GM19351 (cell line): ENCODE measurements at regions not wholly inside any gene's neighbourhood (a gene's known extent, or its start where the extent isn't known, plus 50 kb on each side); places are given as distances from the start of the nearest gene placed in this dataset.
A peak's percentile ranks its signal among the peaks of the same experiment; 100 is the strongest.

Experiments
- ATAC-seq: cut with Tn5 transposase; IDR thresholded peaks from one replicate; pipeline ENCODE4 v1.9.1; 2021; ENCODE audit warnings: mild to moderate bottlenecking, moderate library complexity; ENCODE audit not compliant: unreplicated experiment

DNA sequence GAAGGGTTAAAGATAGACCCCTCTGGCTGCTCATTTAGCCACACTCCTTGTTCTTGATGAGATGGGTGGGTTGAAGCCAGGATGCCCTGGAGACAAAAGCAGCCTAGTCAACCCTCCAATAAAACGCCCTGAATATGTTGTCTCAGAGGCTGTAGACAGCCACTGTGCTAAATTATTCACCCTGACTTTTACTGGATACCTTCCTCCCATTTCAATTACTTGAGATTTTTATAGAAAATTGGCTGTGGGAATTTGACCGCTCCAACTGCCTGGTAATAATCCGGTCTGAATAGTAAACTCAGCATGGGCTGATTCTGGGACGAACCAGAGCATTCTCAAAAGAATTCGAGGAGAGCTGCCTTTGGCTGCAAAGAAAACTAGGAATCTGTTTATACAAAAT, 104.2 kb downstream of the SNX18 start:
- no peak for ATAC-seq

DNA sequence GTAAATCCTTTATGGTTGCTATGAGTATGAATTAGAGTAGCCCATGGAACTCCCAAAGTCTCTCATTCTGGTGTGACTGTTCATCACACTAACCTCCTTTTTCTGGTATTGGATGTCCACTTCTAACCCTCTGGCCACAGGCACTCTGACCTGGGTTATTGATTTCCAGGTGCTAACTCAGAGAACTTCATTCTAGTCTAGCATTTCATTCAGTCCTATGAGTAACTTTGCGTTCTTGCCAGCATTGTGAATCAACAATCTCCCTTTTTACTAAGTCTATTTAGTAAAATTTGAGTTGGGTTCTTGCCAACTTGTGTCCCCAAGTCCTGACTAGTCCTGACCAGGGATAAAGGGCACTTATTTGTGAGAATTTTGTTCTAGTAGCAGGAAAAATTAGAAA, 103.5 kb downstream of the SNX18 start:
- ATAC-seq, result no peak

DNA sequence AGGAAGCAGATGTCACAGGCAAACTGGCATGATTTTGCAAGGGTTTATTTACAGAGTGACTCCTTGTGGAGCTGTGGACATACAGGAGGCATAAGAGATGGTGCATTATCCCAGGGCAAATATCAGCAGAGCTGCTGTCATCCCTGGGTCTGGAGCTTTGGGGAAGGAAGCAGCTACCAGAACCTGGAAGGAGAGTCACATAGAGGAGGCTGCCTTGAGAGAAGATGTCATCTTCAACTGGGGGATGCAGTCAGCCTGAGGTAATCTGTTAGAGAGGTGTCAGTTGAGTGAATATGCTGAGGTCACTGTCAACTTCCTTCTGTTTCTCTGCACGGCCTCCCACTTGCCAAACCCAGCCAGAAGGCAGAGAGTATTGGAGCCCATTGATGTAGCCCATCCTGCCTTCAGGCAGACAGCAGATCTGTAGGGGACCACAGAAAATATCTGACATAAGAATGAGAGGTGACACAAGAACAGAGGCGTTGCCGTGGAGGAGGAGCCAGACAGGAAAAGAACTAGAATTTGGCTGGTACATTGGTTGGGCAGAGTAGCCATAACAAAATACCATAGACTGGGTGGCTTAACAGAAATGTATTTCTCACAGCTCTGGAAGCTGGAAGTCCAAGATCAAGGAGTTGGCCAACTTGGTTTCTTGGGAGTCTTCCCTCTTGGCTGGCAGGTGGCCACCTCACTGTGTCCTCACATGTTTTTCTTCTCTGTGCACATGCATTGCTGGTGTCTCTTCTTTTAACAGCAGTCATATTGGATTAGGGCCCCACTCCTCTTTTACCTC, 102.8 kb downstream of the SNX18 start:
- no peak for ATAC-seq

DNA sequence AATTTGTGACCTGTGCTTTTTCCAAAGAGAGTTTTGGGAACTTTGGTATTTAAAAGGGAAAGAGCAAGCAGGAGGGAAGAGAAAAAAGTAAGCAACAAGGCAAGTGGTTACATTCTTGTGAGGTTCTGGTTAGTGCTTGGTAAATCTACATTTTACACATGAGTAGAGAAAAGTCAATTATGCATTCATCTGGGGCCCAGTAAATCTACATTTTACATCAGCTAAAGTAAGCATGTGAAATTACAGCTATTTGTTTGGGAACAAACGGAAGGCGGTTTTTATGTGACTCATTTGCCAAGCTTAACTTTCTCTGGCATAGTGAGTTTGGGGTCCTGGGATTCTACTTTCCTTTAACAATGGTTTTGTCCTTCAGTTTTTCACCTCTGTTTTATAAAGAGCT, 102.2 kb downstream of the SNX18 start:
- no peak for ATAC-seq

DNA sequence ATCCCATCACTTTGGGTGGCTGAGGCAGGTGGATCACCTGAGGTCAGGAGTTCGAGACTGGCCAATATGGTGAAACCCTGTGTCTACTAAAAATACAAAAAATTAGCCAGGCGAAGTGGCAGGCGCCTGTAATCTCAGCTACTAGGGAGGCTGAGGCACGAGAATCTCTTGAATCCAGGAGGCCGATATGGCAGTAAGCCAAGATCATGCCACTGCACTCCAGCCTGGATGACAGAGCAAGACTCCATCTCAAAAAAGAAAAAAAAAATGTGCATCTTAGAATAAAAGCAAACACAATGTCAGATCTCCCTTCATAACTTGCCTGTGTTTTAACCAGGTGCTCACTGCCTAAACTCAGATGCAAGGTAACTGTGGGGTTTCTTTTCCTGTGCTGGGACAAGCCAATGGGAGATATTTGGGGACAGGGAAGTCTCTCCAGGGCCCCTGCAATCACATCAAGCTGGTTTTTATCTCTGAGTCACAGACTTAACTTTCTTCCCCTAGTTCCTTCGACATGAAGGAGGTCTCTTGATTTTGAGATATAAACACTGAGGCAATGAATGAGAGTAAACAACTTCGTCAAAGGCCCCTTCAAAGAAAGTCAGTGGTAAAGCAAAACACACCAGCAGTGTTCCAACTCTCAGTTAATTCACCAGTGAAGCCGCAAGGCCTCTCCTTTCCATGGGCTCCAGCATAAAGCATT, 99.1 kb downstream of the SNX18 start:
- no peak for ATAC-seq

DNA sequence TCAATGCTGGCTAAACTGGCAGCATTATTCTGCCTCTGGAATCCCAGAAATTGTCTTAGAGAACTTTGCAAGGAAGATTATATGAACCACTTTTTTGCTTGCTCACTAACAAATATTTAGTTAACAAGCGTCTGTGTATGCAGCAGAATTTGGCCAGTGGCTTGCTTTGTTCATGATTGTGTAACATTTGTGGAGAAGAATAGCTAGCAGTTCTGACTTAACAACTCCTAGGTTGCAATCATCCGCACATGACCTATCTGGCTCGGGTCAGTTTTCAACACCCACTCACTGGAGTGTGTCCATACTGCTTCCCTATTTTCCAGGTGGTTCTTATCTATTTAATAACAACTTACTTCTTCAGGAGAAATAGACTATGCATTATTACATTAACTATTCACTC, 98.5 kb downstream of the SNX18 start:
- no peak for ATAC-seq

DNA sequence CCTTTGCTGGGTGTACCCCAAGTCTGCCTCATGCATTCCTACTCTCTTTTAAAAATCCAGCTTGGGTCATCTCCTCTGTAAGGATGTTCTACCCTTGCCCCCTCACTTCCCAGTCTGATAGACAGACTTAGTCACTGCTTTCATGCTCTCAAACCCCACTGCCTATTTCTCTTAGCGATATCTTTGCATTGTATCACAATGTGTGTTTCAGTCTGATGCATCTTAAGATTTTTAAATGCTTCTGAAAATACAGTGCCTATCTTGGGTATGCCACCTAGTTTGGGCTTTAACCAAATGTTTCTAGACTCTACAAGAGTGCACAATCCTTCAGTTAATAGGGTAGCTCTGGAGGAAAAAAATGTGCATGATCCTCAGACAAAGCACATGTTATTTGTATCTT, 97.8 kb downstream of the SNX18 start:
- ATAC-seq, result no peak

DNA sequence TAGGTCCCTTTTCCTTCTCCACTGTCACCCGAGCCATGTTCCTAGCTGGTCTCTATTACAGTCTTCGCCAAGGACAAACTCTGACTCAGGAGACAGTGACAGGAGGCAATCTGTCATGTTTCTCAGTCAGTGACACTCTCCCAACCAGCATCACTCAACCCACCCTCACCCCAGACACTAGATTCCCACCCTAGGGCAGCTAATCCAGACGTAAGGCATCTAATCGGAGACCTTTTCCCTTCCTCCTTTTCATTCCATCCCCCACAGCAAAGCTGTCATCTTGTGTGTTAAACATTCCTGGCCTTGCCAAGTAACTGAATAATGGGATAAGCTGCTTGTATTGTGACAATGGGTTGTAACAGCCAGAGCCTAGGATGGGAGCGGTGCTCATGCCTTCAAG, 95.2 kb downstream of the SNX18 start:
- ATAC-seq, result no peak

DNA sequence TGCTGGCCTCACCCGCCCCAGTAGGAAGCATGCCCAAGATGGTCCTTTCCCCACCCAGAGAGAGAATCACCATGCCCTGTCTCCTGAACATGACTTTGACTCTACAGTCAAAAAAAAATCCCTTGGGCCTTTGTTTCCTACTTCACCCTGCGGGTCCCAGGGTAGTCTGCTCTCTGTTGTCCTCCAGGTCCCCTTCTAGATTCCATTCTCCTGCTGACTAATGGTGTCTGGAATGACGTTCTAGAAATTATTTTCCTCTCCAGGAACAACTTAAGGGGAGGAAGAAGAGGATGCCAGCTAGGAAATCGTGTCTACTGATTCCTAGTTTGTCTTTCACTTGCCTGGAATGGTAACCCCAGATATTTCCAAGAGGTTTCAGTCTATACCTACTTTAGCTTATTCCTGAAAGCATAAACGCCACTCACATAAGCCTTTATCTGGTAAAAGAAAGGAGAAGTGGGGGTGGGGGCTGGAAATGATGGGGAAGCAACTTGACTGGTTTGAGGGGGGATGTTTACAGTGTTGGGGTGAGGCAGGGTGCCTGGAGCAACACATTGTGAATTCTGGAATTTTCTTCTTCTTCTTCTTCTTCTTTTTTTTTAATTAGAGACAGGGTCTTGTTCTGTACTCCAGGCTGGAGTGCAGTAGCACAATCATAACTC, 93.9 kb downstream of the SNX18 start:
- no peak for ATAC-seq

DNA sequence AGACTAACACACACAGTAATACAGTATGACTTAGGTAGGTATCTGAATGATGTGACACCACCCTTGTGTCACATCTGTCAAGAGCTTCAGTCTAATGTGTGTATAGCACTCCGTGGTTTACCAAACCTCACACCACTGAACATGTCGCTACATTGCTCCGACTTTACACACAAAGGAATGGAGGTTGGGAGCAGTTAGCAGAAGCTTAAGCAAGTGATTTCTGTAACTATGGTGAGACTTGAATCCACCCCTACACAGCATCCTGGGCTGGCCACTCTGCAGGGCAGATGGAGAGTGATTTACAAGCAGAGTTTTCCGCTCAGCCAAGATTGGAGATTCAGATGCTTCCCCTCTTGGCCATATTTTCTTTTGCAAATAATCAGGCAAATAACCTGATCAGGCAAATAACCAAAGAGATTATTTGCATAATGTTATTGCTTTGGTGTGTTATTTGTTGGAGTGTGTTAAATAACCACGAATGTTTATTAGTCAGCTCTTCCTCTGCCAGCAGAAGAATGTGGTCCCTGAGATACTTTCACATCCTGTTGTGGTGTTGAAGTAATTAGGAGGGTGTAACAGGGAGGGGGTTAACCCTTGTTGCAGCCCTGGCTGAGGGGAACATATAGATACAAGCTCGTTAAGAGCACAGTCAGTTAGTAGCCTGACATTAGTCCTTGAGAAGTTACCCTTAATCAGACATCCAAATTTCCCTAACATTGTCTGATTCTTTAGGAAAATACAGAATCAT, 92.8 kb downstream of the SNX18 start:
- ATAC-seq, result peak; percentile 98

DNA sequence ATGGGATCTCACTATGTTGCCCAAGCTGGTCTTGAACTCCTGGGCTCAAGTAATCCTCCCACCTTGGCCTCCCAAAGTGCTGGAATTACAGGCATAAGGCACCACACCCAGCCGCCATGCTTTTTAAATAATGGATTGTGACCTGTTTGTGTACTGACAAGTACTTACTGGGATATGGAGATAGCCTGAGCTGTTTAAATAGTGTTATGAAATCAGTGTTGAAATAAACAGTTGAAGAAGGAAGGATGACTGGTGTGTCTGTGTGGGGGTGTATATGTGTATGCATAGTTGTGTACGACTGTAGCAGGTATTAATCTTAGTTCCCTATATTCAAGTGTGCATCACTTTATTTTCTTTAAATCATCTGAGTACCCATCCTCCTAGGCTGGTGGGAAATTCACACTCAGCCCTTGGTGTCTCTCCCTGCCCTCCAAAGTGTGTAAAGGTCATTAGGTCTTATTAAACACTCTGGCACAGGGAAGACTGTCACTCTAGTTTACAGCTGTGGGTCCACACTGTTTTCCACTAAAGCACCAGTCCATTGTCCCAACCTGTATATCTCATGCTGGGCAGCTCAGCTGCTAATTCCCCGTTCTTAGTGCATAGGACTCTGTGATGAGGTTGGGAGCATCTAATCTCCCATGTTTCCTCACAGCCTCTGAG, 91.0 kb downstream of the SNX18 start:
- no peak for ATAC-seq

DNA sequence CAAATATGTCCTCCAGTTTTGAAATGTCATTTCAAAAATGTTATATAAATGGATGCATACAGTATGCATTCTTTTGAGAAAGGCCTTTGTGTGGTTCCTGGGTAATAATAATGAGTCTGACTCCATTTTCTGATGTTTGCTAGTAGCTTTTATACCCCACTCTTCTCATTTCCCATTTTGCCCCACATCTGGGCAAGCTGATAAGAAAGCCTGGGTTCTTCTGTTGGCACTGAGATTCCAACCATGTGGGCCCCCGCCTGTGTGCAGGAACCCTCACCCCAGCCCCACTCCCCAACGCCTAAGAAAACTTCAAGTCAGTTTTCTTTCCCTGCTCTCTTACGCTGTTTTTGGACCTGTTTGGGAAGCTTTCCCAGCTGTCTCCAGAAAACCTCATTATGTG, 89.4 kb downstream of the SNX18 start:
- no peak for ATAC-seq

DNA sequence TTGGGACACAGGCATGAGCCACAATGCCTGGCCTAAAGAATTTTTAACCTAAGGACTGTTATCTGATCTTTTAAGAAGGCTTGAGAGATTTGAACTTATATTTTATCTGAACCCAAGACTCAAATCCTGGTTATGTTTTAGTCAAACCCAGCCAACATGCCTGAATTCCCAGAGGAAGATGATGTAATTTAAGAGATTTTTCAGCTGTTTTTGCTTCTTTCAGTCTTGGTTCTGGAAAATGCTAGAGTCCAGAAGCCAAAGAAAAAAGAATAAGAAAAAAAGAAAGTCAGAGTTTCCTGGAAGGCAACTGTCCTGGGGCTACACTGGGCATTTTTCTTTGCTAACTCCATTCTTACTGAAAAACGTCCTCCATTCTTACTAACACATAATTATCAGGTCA, 85.8 kb downstream of the SNX18 start:
- ATAC-seq, result no peak

DNA sequence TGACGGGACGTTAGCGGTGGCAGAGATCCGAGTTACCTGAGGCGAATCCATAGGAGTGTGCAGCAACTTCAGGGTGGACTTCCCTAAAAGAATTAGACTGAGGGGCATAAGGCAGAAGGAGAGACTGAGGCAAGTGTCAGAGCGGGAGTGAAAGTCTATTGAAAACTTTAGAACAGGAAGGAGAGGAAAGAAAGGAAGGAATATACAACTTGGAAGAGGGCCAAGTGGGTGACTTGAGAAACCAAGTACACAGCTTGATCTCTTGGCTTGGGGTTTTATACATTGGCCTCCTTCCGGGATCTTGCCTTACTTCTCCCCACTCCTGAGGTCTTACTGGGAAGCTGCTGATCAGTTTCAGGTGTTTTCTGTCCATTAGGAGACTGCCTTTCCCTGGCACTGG, 84.9 kb downstream of the SNX18 start:
- ATAC-seq, result no peak

DNA sequence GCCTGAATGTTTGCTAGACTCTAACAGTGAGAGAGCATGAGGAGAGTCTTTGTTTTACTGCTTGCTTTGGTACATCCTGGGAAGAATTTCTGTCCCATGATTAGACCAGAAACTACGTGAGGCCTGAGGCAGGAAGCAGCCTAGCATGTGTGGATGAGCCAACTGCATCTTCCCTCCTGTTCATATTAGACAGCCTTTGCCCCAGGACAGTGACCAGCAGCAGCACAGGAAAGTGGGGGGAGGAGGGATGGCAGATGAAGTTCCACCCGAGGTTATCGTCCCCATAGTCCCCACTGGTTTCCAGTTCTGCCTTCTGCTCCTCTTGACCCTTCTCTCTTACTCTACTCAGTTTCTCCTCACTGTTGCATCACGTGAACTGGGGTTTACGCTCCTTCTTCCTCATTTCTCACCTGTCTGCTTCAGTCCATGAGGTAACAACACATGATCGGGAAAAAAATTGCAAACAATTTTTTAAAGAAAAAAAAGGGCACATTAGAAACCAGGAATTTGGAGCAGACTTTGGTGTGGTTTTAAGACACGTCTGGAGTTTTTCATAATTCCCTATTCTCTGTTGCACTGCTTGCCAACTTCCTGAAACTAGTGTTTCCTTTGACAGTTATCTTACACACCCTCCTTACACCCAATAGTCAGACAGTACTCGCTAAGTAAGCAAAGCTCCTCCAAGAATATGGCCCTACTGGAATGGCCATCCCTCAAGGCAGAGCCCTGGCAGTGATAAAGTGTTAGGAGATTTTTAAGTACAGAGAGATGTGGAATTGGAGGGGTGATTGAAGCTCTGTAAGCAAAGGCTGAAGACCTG, 84.1 kb downstream of the SNX18 start:
- ATAC-seq, result no peak
